Activated CD8-positive, alpha-beta memory T cell treated with anti-CD3 and anti-CD28 coated beads for 4 hours (primary cell): ENCODE measurements at regions not wholly inside any gene's neighbourhood (a gene's known extent, or its start where the extent isn't known, plus 50 kb on each side); places are given as distances from the start of the nearest gene placed in this dataset.
"Not testable (repeated sequence)": the region's sequence is repeated elsewhere in the genome, so short reads cannot be mapped to it uniquely, and the experiment has no call there.

Source experiments
- DNase-seq, 2 donors: peaks; one replicate each; pipeline ENCODE4 v3.0.0-alpha.2; 2020; ENCODE audit warnings: low read depth in 2 of 2

DNA sequence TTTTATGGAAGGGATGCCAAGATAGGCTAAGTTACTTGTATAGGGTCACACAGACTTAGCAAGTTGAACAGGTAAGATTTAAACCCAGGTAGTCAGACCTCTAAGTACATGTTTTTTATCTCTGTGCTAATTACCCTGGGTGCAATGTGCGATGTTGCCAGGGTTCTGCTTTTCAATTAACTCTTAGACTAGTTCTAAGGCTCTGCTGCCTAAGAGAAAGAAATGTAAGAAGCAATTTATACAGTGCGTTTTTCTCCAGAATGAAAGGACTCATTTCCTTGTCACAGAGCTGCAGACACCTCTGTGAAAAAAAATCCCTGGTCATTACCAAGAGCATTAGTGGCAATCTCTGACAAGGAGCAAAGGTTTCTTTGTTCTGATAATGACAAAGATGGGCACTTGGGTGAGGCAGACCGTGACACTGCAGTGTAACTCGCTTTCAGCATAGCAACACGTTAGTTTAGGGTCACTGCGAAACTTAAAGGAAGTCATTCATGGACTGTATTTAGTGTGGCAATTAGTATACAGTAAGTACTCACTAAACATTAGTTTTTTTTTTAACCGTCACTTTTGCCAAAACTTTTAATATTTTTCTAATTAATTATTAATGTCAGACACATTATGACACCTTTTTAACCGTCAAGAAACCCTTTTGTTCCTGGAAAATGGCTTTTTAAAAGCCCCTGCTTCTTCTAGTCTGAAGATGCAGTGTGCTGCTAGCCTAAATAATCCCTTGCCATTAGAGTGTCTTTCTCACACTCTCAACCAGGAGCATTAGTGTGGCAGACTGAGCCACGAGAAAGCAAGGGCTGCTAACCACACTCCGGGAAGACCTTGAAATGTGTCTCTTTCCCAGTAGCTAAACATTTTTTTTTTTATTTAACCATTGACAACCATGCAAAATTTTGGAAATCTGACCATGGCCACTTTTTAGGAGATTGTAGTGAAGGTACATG is 520.0 kb upstream of the C9orf72 start:
- DNase-seq = no peak

DNA sequence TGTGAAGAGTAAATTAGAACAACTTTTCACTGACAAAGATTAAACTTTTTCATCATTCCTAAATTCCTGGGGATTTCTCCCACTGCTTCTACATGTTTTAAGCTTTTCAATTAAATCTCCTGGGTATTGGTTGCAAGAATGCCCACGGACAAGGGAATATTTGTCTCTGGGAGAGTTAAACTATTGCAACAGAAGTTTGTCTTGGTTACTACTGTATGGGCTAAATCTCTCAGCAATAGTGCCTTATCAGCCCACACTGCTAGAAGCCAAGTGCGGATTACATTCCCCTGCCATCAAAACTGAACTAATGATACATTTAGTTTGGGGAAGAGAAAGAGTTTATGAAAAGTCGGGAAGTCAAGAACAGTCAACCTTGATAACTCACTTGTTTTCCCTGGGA is 528.2 kb upstream of the C9orf72 start:
- no peak for DNase-seq

DNA sequence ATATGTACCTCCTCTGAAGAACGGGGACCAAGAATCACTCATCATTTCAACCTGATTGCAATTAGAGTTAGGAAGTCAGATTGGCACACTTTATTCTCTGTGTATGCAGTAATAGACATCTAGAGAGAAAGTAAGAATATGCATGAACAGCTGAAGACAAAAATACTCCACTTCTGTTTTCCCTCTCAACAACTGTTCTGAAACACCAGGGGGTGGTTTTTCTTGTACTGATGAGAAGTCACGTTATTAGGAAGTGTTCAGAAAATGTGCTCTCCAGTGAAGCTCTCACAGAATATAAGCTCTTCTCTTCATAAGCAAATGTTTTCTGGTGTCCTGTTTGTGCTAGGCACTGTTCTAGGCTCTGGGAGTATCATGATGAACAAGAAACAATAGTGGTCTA is 531.7 kb upstream of the C9orf72 start:
- no peak for DNase-seq

DNA sequence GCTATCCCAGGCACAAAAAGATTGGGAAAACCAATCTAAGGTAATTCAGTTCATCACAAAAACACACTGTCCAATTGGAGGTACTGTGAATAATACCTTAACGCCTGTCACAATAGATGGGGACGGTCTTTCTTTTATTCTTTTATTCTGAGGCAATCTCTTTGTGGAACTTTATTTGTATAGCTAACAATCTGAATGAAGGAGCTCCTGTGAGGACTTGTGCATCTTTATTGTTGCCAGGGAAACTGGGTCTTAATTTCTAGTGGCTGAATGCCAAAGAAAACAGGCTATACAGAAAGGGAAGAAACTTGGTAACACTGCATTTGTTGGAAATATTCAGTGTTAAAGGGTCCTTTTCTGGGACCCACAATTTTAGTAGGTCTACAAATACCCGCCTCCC is 546.9 kb upstream of the C9orf72 start:
- DNase-seq = no peak

DNA sequence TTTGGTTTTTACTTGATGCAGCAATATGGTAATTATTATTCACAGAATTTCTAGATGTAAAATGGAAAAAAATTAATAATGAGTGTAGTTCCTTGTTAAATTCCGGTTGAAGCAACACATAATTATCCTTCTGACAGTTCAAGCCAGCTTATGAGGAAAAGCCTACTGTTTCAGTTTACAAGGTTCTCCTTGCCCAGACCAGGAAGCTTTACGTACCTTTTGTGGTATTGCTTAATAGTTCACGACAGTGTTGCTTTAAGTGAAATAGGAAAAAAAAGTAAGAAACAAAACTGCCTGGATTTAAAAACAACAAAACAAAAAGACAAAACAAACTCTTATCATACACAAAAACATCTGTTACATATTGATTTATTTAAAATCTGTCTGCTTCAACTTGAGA is 547.3 kb upstream of the C9orf72 start:
- no peak for DNase-seq

- no peak for DNase-seq
These were observed 548.1 kb upstream of the C9orf72 start for GRCh38 chr9:28121366-28121765.

DNA sequence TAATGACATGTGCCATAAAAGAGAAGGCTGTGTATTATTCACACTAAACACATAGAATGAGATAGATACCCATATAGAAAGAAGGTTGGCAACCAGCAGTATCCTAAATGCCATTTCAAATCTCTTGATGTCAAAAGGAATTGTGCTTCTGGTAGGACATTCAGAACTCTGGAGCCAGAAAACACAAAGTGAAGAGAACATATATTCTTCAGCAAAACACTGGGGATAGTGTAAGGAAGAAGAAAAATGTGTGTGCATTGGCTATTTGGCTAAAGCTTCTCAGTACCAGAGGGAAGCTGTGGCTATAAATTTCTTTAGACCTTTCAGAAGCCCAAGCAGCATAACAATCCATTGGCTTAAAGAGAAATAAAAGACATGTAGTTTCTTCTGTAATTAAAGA is 551.6 kb upstream of the C9orf72 start:
- DNase-seq = no peak

DNA sequence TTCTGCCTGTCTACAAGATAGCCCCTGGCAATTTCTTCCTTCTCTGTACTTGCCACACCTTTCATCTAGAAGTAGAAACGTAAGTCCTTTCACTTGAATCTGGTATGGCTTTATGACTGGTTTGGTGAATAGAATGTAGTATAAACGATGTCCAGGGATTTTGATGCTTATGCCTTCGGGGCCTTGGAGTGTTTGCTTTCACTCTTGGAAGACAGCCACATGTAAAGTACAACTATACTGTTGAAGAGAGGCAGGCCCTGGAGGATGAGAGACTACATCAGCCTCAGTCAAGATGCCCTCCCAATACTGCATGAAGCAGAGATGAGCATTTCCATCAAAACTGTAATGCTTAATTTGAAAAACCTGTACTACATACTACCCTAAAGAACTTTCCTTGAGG is 553.8 kb upstream of the C9orf72 start:
- no peak for DNase-seq

DNA sequence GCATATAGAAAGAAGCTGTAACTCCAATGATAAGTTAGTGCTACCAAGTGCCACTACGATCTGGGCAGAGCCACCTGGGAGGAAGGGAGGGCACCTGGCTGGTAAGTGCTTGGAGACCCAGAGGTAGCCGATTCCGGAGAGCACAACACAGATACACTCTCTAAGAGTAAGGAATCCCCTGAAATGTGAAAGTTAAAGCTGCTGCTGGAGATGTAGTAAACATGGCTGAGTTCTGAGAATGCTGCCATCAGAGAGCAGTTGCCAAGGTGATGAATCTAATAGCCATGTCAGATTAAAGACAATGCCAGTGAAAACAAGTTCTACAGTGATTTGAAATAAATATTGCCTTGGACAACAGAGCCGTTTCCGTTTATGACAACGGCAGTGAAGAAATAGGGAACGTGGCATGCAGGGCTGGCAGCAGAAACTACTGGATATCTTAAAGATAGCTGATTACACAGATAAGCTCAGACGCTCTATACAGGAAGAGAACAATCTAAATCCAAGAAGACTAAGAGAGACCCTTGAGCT is 561.2 kb upstream of the C9orf72 start:
- no peak for DNase-seq

DNA sequence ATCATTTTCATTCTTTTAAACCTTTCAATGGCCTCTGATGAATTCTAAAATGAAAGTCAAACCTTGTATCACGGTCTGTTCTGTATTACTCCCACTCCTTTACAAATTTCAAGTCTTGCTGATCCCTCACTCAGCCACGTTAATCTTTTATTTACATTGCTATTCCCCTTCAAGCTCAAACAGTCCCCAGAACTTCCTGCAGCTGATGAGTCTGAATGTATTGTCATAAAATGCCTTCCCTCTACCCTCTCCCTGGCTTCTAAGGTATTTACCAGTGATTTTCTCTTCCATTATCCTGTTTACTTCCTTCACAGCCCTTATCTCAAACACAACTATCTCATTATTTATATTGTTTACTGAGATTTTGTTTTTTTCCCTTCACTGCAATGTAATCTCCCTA is 562.3 kb upstream of the C9orf72 start:
- DNase-seq = no peak

DNA sequence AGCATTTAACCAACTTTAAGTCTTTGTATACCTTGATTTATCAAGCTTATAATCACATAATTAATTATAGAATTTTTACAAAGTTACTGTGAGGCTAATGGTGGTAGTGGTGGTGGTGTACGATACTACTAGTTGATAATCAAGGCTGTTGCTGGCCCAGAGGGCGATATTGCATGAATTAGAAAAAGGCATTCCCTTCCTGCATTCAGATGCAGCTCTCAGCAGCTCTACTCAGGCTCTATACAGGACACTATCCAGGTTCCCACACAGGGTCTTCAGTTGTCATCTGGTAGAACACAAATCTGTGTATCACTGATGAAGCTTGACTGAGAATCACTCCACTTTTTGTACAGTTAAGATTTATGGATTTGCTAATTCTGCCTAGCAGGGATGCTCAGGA is 562.8 kb upstream of the C9orf72 start:
- DNase-seq = no peak

GRCh38 chr9:28147430-28147829 is 574.1 kb upstream of the C9orf72 start:
- not testable (repeated sequence) for DNase-seq

DNA sequence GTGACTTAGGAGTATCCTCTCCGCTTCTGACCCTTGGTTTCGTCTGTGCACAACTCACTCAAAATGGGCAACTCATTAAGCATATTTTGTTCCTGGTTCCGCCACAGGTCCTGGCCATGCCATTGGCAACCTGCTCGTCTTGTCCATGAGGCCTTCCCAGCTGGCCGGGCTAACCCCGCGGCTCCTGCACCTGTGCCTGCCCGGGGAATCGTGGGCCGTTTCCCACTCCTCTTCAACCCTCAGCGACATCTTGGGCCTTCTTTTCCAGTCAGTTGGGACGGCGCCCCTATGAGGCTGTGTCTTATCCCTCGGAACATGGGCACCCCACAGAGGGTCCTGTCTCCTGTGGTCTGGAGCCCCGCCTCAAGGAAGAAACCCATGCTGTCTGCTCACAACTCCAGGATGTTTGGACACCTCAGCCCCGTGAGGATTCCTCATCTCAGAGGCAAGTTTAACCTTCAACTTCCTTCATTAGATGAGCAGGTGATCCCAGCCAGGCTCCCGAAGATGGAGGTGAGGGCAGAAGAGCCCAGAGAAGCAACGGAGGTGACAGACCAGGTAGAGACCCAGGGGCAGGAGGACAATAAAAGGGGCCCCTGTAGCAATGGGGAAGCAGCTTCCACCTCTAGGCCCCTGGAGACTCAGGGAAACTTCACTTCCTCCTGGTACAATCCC is 574.8 kb upstream of the C9orf72 start:
- not testable (repeated sequence) for DNase-seq

- not testable (repeated sequence) for DNase-seq
These were observed 576.2 kb upstream of the C9orf72 start for GRCh38 chr9:28149361-28150050.

- DNase-seq = no peak
These were observed 581.8 kb upstream of the C9orf72 start for GRCh38 chr9:28155067-28155466.

DNA sequence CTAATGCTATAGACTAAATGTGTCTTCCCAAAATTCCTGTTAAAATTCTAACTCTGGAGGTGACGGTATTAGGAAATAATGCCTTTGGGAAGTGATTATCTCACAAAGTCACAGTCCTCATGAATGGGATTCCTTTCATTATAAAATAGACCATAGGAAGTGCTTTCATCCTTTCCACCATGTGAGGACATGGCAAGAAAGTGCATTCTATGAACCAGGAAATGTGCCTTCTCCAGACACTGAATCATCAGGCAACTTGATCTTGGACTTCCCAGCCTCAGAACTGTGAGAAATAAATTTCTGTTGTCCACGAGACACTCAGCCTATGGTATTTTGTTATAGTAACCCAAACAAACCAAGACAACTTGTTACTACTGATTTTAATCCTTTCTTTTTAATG is 582.4 kb upstream of the C9orf72 start:
- DNase-seq = no peak

- no peak for DNase-seq
These were observed 585.2 kb upstream of the C9orf72 start for GRCh38 chr9:28158451-28158850.

DNA sequence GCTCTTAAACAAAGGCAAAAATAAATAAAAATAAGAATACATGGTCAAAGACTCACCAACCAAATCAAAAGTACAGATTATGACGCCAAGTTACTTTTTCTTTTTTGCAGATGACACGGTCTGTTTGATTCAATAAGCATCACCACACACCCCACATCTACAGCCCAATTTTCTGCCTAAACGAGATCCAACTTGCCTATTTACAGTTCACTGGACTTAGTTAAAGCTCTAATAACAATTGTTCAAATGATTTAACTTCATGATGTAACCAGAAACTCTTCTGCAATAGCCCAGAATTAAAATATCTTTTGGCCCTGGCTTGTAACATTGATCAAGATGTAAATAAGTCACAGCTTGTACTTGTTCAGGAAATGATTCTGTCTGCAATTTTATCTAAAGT is 590.3 kb upstream of the C9orf72 start:
- no peak for DNase-seq

- no peak for DNase-seq
These were observed 592.9 kb upstream of the C9orf72 start for GRCh38 chr9:28166179-28166578.

DNA sequence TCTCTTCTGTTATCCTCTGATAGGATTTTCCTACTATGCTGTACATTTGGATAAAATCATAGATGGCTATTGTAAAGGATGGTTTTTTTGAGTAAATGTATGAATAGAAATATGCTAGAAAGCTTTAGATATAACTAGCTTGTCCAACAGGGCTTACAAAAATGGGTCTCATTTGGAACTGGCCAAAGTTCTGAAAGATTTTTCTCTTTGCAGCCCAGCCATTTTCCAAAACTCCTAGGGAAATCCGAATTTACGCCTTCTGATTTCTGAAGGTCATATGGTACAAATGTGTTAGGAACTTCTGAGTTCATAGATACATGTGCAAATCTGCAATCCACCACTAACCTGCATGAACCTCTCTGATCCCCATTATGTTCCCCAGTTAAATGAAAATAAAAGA is 603.9 kb upstream of the C9orf72 start:
- no peak for DNase-seq

- DNase-seq = no peak
These were observed 604.6 kb upstream of the C9orf72 start for GRCh38 chr9:28177925-28178324.

DNA sequence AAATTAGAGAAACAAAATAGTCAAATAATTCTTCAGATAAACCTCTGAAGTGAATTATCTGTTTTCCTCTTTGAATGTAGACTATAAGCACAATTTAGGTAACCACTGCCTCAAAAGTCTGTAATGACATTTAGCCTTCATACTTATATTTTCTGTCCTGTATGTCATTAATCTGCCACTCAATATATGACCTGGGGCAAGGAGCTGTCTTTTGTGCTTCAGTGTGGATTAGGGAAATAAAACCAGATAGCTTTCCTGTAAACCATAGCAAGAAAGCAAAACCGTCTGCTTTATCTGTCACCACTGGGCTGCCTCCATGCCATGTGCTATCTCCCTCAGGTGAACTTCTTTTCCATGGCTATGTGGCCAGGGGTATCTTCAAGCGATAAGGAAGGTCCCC is 606.6 kb upstream of the C9orf72 start:
- no peak for DNase-seq
